Tongue (tissue), 1 donor: ENCODE measurements at regions not wholly inside any gene's neighbourhood (a gene's known extent, or its start where the extent isn't known, plus 50 kb on each side); places are given as distances from the start of the nearest gene placed in this dataset.
"Not testable (repeated sequence)": the region's sequence is repeated elsewhere in the genome, so short reads cannot be mapped to it uniquely, and the experiment has no call there.

ENCODE experiments used
- DNase-seq: peaks from one replicate; pipeline ENCODE4 v3.0.0-alpha.2; 2015

DNA sequence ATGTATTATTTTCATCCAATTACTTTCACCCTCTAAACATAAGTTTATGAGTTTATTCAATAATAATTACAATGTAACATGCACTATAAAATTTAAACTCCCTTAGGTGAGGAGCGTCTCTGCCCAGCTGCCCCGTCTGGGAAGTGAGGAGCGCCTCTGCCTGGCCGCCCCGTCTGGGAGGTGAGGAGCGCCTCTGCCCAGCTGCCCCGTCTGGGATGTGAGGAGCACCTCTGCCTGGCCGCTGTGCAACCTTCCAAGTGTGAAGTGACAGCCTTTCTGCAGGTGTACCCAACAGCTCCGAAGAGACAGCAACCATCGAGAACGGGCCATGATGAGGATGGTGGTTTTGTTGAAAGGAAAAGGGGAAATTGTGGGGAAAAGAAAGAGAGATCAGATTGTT, 618.9 kb upstream of the GHITM start:
- DNase-seq = not testable (repeated sequence)

DNA sequence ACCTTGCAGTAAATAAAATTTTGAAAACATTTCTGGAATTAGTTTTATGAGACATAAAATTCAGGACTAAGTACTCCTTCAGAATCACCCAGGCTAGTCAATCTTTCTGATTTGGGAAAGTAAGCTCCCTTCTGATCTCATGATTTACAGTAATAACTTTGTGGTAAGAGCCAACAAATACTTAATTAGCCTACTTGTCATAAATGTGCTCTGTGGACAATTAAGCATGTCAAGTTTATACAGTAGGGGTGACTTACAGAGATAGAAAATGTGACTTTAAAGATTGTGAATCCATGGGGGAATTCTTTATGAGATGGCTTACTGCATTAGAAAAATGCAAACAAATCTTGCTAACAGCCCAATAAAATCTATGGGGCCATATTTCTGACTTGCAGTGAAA, 616.9 kb upstream of the GHITM start:
- no peak for DNase-seq

DNA sequence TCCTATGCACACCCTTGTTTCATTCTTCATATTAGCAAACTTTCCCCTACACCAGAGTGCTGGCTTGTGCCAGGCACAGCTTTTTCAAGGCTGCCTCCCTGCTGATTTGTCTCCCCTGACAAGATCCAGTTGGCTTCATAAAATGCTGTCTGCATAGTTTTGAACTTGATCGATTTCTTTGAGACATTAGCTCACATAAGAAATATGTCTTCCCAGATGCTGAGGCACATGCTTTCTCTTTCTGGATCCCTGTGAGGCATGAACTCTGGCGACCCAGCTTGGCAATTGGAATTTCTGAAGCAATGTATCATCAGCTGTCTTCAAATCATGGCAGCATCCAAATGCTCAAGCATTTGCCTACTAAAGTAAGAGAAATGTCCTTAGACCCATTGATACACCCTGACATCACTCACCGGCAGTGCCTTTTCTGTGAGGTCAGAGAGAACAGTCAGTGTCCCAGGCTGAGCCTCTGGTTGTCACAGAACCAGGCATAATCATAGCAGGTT, 616.4 kb upstream of the GHITM start:
- peak; percentile 39 for DNase-seq

DNA sequence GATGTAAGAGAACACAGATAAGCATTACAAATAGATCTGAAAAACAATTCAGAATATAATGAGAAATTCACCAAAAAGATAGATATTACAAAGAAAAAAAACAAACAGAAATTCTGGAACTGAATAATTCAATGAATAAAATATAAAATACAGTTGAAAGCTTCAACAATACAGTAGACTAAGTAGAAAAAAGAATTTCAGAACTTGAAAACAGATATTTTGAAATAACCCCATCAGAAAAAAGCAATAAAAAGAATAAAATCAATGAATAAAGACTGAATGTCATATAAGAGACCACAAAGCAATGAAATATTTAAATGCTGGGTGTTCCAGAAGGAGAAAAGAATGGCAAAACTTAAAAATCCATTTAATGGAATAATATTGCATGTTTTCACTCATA, 611.4 kb upstream of the GHITM start:
- no peak for DNase-seq

DNA sequence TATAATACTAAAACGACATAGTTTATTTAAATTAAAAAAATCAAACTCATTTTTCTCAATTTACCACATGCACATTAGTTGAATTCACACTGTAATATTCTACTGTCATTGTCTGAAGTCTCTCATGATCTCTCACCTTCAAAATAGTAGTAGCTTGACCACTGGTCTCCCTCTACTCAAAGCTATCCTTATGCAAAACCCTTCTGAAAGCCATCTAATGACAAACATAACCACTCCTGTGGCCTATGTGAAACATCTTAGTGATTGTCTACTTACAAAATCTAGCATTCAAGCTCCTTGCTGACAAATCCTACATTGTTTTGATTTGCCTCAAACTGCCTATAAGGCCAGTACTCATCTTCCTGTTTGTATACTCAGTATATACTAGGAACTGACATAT, 606.0 kb upstream of the GHITM start:
- DNase-seq = no peak

DNA sequence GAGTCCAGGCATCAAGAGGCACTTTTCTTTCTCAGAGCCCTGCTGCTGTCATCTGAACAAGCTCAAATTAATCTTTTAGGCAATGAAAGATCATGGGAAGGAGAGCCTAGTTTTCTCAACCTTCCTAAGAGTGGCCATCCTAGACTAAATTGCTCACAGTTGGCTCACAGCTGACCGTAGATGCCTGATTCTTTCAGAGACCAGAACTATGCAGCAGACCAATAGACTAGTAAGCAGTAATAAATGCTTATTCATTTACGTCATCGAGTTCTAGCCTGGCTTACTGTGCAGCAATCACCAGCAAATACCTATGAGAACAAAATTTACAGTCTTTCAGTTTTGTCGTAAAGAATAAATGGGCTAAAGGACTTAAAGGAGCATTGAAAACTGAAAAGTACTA, 602.9 kb upstream of the GHITM start:
- DNase-seq = no peak

DNA sequence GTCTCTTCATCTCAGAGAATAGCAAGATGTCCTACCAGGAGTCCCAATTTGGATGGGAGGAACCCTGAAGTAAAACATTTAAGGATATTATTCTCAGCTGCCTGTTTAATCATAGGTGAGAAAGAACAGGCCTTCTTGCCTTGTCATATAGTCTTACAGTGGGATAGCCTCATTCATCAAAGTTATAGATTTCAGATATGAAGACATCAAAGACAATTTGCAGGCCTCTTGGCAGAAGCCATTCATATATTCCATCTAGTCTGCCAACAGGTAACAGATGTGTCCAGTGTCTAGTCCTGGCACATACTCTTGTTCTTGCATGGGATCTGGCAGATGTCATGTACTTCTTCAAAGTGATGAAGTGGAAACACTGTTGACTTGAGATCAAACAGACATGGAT, 601.3 kb upstream of the GHITM start:
- peak; percentile 70 for DNase-seq

DNA sequence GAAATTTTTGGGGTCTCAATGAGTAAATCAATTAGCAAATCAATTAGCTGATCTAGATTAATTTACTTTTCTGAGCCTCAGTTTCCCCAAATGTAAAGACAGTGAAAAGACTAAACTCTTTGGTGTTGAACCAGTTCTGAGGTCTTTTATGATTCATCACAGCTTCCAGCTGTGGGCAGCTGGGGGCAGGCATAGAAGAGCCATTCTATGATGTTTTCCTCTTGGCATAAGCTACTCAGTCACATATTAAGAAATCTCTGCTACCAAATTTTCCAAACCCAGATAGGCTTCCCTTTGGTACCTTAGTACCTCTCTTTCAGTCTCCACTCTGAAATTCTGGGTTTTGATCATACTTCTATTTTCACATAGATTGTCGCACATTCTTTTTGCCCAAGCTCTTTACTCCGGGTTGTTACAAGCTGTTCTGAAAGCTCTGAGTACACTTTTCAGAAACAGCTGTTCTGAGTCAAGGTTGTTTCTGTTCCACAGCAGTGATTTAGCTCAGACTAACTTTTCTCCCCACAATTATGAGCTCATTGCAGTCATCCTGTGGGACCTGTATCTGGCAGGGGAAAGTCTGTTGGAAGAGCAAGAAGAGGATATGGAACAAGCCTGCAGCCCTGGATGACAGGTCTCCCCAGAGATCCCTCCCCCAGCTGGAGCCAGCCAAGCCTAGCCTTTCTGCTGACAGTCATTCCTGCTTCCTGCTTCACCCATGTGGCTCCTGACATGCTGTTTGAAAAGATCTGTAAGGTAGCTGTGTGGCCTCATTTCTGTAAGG, 599.6 kb upstream of the GHITM start:
- DNase-seq = peak; percentile 94

DNA sequence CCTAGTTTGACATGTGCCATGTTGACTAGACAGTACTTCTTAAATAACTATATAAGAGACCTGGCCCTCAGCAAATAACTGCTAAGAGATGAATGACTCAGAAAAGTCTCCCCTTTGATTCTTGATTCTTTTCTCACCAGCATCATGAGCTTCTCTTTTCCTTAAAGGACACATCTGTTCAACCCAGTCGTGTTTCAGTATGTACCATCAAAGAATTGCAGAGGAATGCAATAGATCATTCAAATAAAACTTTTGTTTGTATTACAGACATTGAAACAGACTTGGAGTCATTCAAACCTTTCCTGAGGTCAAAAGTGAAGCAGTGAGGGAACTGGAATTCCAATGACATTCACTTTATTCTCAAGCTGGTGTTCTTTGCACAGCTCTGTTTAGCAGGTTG, 598.3 kb upstream of the GHITM start:
- DNase-seq = peak; percentile 11

DNA sequence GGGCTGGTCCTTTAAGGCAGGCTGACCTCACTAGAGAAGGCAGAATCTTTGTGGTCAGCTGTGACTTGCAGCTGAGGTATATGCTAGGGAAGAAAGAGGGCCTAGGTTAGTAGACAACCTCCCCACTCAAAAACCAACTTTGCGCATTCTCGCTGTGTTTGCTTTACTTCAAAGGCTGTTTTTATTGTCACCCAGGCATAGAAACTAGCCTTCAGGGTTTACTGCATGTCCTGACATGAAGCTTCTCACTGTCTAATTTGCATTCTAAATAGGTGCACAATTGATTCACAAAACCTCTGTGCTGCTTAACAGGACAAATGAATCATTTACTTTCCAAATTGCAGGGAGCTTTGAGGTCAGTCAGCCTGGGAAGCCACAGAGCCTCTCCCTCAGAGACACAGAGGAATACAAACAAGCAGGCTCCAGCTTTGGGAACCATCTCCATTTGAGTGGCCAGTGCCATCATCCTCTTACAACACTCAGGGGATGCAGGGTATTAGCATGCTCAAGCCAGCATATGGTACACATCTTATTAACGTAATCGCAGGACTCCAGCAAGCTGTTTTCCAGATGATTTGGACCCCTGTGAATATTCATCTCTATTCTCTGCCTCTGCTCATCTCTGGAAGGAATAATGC, 596.4 kb upstream of the GHITM start:
- DNase-seq = peak; percentile 56

DNA sequence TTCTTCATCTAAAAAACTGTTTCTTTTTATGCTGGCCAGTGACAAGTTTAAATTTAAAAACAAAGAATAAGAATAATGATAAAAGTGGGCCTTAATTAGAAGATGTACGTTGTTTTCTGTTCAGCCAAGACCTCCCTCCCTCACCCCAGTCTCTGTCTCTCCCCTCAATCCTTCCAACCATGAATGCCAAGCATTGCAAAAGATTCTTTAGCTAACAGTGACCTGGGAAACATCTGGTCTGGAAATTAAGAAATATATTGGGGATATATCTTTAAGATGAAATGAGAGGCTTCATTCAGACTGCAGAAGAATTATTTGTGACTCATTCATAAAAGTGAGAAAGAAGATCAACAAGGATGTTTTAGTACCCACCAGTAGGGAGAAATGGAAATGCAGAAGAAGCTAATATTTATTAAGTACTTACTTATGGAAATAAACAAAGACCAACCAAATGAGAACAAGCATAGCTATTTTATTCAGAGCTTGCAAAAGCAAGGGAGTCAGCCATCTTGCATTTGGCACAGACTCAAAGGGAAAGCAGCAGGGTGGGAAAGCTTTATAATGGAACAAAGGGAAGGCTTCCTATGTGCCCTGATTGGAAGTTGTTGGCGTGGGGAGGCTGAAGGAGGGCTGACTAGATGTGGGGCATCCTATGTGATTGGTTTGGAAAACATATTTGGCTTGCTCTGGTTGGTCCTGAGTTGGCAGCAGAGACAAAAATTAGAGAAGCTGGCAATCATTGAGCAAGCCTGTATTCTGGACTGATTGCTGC, 595.4 kb upstream of the GHITM start:
- DNase-seq = peak; percentile 26

DNA sequence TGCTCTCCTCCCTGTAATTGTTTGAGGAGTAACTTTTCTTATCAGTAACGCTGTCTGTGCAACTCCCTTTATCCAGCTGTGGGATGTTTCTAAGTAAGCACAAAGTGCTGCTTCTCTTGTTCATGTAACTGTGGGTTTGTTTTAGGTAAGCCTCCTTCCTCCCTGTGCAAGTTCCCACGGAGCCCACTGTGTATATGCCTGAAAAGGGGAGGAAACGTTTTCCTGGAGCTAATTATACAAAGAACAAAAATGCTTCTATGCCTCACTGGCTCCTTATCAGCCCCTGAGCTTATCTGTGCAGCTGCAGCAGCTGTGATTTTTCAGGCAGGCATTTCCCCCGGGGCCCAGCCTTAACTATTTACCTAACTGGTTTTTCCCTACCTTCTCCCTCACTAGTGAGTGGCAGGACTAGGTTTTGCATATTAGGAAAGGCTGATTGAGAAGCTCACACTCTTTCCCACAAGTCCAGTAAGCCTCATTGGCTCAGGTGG, 593.4 kb upstream of the GHITM start:
- DNase-seq = peak; percentile 5

DNA sequence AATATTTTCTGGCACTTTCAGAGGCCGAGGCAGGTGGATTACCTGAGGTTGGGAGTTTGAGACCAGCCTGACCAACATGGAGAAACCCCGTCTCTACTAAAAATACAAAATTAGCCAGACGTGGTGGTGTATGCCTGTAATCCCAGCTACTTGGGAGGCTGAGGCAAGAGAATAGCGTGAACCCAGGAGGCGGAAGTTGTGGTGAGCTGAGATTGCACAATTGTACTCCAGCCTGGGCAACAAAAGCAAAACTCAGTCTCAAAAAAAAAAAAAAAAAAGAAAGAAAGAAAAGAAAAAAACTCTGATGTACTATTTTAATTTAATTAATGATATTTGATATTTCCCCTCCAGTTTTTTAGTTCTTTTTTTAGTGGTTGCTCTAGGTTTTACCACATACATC, 588.1 kb upstream of the GHITM start:
- DNase-seq = not testable (repeated sequence)

DNA sequence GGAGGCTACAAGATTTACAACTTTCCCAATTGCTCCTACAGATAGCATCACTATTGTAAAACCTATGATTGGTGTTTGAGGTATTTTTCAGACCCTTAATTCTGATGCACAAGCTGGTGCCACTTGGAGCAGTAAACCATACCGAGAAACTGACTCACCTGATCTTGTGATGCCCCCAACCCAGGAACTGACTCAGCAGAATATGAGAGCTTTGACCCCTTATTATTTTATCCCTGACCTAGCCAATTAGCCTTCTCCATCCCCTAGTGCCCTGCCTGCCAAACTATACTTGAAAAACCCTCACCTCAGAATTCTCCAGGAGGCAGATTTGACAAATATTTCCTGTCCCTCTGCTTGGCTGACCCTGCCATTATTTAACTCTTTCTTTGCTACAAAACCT, 585.9 kb upstream of the GHITM start:
- no peak for DNase-seq

DNA sequence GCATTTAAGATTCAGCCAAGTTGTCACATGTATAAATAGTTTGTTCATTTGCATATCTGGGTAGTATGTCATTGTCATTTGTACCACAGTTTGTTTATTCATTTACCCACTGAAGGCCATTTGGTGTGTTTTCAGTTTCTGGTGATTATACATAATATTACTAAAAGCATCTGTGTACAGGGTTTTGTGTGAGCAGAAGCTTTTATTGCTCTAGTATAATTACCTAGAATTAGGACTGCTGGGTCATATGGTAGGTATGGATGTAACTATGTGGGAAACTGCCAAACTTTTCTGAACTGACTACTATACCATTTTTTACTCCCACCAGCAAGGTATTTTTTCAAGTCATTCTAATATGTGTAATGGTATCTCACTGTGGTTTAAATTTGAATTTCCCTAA, 584.0 kb upstream of the GHITM start:
- DNase-seq = no peak

DNA sequence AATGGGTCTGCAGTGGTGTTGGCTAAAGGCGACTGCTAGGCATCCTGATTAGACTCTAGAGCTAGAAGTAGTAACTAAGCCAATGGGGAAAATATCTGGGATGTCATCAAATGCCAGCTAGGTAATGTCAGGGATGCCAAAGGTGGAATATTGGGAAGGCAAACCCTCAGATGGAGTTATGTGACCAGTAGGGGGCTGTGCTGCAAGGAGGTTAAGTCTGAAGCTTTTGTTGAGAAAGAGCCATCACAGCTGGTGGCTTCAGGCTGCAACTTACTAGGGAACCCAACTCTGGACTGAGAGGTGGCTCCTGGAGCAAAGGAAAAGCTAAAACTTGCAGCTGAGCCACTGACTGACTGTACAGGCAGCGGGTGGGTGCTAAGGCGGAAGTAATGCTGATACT, 576.9 kb upstream of the GHITM start:
- no peak for DNase-seq

DNA sequence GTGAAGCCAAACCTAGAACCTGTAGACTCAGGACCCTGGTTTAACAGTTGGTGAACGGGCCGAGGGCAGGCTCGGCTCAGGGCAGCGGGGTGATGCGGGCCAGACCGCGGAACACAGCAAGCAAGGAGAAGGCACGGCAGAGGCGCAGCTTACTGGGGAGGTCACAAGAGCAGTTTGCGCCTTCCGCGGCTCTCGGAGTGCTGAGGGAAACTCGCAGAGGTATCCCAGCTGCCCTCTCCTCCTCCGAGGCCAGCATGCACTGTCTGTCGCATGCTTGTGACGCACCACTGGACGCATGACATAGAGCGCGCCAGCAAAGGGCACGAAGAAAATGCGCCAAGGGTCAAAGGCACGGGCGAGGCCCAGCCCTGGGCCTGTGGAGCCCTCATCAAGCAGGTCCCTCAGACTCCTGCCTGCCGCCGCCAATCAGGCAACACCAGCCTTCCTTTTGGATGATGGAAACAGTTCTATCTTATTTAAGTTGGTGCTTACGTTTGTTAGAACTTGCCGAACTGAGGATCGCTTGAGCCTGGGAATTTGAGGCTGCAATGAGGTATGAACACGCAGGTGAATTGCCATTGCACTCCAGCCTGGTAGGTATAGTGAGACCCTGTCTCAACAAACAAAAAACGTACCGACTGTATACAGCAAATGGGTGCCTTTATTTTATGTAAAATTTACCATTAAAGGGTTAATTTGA, 574.3 kb upstream of the GHITM start:
- no peak for DNase-seq

DNA sequence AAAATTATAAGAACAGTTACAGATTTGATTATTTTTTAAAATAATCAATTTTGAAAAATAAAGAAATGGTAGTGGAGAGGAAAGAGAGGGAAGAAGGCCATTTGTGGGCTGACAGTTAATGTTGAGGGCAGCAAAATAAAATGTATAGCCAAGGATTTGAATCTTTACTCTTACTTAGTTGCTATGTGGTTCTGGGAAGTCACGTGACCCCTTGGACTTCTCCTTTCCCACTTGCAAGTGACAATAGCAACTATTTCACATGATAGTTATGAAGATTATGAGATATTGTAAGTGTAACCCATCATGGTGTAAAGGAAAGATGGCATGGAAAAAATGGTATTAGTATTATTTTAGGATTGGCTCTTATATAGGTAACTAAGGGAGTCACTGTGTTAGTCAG, 567.3 kb upstream of the GHITM start:
- DNase-seq = no peak

DNA sequence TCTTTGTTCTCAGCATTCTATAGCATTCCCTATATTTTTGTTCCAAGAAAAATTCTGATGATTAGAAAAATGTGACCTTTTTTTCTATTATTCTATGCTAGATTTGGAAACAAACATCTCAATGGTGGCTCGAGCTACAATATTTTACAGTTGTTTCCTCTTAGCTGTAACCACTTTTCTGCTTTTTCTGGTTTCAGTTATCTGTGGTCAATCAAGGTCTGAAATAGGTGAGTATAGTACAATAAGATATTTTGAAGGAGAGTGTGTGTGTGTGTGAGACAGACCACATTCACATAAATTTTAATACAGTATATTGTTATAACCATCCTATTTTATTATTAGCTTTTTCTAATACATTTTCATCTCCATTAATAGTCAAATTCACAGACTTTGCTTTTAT, 564.5 kb upstream of the GHITM start:
- no peak for DNase-seq

DNA sequence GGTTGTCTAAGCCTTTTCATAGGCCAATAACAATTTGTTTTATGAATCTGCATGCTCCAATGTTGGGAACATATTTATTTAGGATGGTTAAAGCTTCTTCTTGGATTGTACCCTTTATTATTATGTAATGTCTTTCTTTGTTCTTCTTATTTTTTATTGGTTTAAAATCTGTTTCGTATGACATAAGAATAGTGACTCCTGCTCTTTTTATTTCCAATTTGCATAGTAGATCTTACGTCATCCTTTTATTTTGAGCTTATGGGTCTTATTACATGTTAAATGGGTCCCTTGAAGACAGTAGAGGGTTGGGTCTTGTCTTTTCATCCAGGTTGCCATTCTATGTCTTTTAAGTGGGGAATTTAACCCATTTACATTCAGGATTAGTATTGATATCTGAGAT, 561.9 kb upstream of the GHITM start:
- no peak for DNase-seq

DNA sequence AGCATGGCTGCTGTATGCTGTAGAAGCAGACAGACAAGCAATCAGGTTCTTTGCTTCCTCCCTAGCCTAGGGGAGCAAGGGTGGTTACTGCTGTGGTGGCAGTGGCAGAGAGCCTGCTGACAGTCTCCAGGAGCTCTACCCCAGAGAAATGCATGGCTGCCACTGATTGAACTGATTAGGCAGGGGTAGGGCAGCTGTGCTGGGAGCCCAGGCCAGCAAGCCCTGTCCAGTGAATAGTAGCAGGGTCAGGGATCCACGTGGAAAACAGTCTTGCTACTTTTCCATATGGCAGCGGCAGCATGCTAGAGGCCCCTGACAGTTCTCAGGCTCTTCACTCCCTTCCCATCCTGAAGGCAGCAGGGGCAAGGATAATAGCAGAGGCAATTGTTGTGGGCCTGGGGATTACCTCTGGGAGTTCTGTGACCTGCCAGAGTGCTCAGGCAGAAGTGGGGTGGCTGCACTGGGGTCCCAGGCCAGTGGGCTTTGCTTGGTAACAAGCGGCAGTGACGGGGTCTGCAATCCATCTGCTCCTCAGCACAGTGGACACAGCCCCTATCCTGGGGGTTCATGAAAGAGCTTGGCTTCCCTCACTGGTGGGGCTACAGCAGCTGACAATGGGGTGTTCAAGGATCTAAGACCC, 558.8 kb upstream of the GHITM start:
- no peak for DNase-seq
